HCT116 (cell line): ENCODE measurements at regions not wholly inside any gene's neighbourhood (a gene's known extent, or its start where the extent isn't known, plus 50 kb on each side); places are given as distances from the start of the nearest gene placed in this dataset.

Source experiments
- ATAC-seq: fragments of 200-7000 bp; cut with Tn5 transposase; 2 replicates; pipeline ENCODE4 v1.9.1; 2020; ENCODE audit warnings: mild to moderate bottlenecking, moderate library complexity
- BruUV-seq: library from RNA; stranded (reverse); fragments of 400-500 nt; replicated peaks from 2 replicates; lab custom pipeline; 2021; lab: Mats Ljungman, UMichigan
- CTCF ChIA-PET: fragments of 300-600 bp; sonication (Branson Sonifier 250); formaldehyde crosslinking; loops from one replicate; lab custom pipeline; 2021; ENCODE audit warnings: antibody characterized with exemption; lab: Charles Lee
- POLR2A ChIA-PET: fragments of 300-600, 350-600 bp; sonication (Branson Sonifier 250); formaldehyde crosslinking; loops from one replicate; lab custom pipeline; 2021; ENCODE audit warnings: antibody characterized with exemption; lab: Charles Lee
- RAD21 ChIA-PET, 2 experiments: fragments of 300-600 bp; sonication (Branson Sonifier 250); formaldehyde crosslinking; loops; one replicate each; lab custom pipeline; 2023; ENCODE audit warnings: low total read pairs in 2 of 2; ENCODE audit not compliant: uncharacterized antibody in 2 of 2, unreplicated experiment in 2 of 2, low non-redundant PET in 1 of 2; lab: Charles Lee
- DNase-seq: peaks from one replicate; pipeline ENCODE4 v3.0.0-alpha.2; 2010; ENCODE audit warnings: low read depth, low spot score
- H2AFZ ChIP-seq: fragments of 200-600 bp; shearing (Covaris generic), sonication (generic); 2 replicates; pipeline ENCODE4 v1.6.1; 2017; ENCODE audit warnings: low read depth, mixed run types, mixed read lengths, antibody characterized with exemption, low read length; ENCODE audit not compliant: poor library complexity, severe bottlenecking
- H3K27ac ChIP-seq: 2 replicates; pipeline ENCODE4 v1.5.1; 2012; ENCODE audit warnings: low read depth, low read length
- H3K27me3 ChIP-seq: fragments of 200-600 bp; sonication (generic); 2 replicates; pipeline ENCODE4 v1.6.1; 2016; ENCODE audit warnings: mixed run types, low read length, mixed read lengths; ENCODE audit not compliant: insufficient read depth
- H3K36me3 ChIP-seq, 2 experiments: fragments of 200-500 bp in 1 of 2; fragments of 200-600 bp in 1 of 2; sonication (Bioruptor generic) in 1 of 2; sonication (generic) in 1 of 2; 2 replicates each; pipeline versions ENCODE4 v1.5.1 to v1.6.1; 2014 to 2016; ENCODE audit warnings: low read length in 2 of 2, inconsistent platforms in 1 of 2, mixed read lengths in 1 of 2, mixed run types in 1 of 2; ENCODE audit not compliant: insufficient read depth in 2 of 2, control insufficient read depth in 1 of 2
- H3K4me1 ChIP-seq, 2 experiments: fragments of 200-600 bp in 1 of 2; sonication (generic) in 1 of 2; 2 replicates each; pipeline versions ENCODE4 v1.5.1 to v1.6.1; 2012 to 2017; ENCODE audit warnings: low read length in 2 of 2, inconsistent platforms in 1 of 2, mild to moderate bottlenecking in 1 of 2, mixed read lengths in 1 of 2, mixed run types in 1 of 2, moderate library complexity in 1 of 2; ENCODE audit not compliant: insufficient read depth in 2 of 2, control insufficient read depth in 1 of 2
- H3K4me2 ChIP-seq: fragments of 200-600 bp; sonication (generic); 2 replicates; pipeline ENCODE4 v1.6.1; 2017; ENCODE audit warnings: mixed run types, low read length, mixed read lengths
- H3K4me3 ChIP-seq, 2 experiments: fragments of 200-600 bp in 1 of 2; sonication (generic) in 1 of 2; replicated peaks in 1 of 2; 2 replicates each; pipeline ENCODE4 v1.5.1; 2011 to 2016; ENCODE audit warnings: low read length in 2 of 2, control low read depth in 1 of 2, low read depth in 1 of 2, mild to moderate bottlenecking in 1 of 2, mixed read lengths in 1 of 2, mixed run types in 1 of 2
- H3K79me2 ChIP-seq: fragments of 200-600 bp; sonication (generic); 2 replicates; pipeline ENCODE4 v1.6.1; 2017; ENCODE audit warnings: mild to moderate bottlenecking, mixed run types, low read length, moderate library complexity, mixed read lengths; ENCODE audit not compliant: insufficient read depth
- H3K9ac ChIP-seq: fragments of 200-600 bp; sonication (generic); 2 replicates; pipeline ENCODE4 v1.6.1; 2016; ENCODE audit warnings: low read length, mixed read lengths
- H3K9me2 ChIP-seq: fragments of 200-600 bp; sonication (generic), shearing (Covaris generic); 2 replicates; pipeline ENCODE4 v1.6.1; 2017; ENCODE audit warnings: mixed run types, mild to moderate bottlenecking, moderate library complexity; ENCODE audit not compliant: insufficient read depth
- H3K9me3 ChIP-seq, 2 experiments: fragments of 200-500 bp in 1 of 2; fragments of 200-600 bp in 1 of 2; sonication (Bioruptor generic) in 1 of 2; sonication (generic) in 1 of 2; 2 replicates each; pipeline ENCODE4 v1.6.1; 2014 to 2017; ENCODE audit warnings: low read length in 2 of 2, mixed read lengths in 2 of 2, inconsistent platforms in 1 of 2, low read depth in 1 of 2, mild to moderate bottlenecking in 1 of 2, mixed run types in 1 of 2, moderate library complexity in 1 of 2; ENCODE audit not compliant: control insufficient read depth in 1 of 2, insufficient read depth in 1 of 2
- H4K20me1 ChIP-seq: fragments of 200-600 bp; sonication (generic), shearing (Covaris generic); 2 replicates; pipeline ENCODE4 v1.6.1; 2017; ENCODE audit warnings: mixed run types, mild to moderate bottlenecking, moderate library complexity; ENCODE audit not compliant: insufficient read depth
- CBX3 ChIP-seq: IDR thresholded peaks from 2 replicates; pipeline ENCODE4 v1.6.1; 2012; ENCODE audit warnings: low read depth
- EGR1 ChIP-seq: IDR thresholded peaks from 2 replicates; pipeline ENCODE4 v1.6.1; 2012; ENCODE audit warnings: low read depth
- MAX ChIP-seq: IDR thresholded peaks from 2 replicates; pipeline ENCODE4 v1.6.1; 2012
- POLR2A ChIP-seq: IDR thresholded peaks from 2 replicates; pipeline ENCODE4 v1.7.0; 2011; ENCODE audit warnings: borderline replicate concordance; ENCODE audit not compliant: insufficient read depth, insufficient read length; ENCODE audit errors: extremely low read depth
- POLR2AphosphoS5 ChIP-seq: IDR thresholded peaks from 2 replicates; pipeline ENCODE4 v1.6.1; 2011; ENCODE audit warnings: mild to moderate bottlenecking, low read depth, low read length, moderate library complexity
- REST ChIP-seq: IDR thresholded peaks from 2 replicates; pipeline ENCODE4 v1.6.1; 2012; ENCODE audit warnings: low read depth
- SIN3A ChIP-seq: IDR thresholded peaks from 2 replicates; pipeline ENCODE4 v1.6.1; 2012; ENCODE audit warnings: low read depth
- YY1 ChIP-seq: IDR thresholded peaks from 2 replicates; pipeline ENCODE4 v1.6.1; 2011; ENCODE audit warnings: low read length, low read depth, moderate library complexity, mild to moderate bottlenecking; ENCODE audit not compliant: insufficient replicate concordance; ENCODE audit errors: extremely low read depth
- intact Hi-C: fragments of 100-400 bp; cut with micrococcal nuclease; formaldehyde crosslinking; loops from 2 replicates; pipeline ENCODE4 v1.10.0; 2022

GRCh38 chr3:80439490-80439889 lies 671.7 kb upstream of the ROBO1 start:
- H3K79me2 ChIP-seq, result no peaks in the 10 kb centered on the region
- H3K27me3 ChIP-seq, result no peaks in the 10 kb centered on the region
- ChIA-PET RAD21 (no interaction called here), POLR2A (no interaction called here), CTCF (no interaction called here)
- ATAC-seq (no peak), DNase-seq (no peak)
- H3K9ac ChIP-seq, result no peak overlapping the region
- no peaks in the 10 kb centered on the region for H3K9me2 ChIP-seq
- H3K9me3 ChIP-seq, result peaks cover 0 to 12% of the 10 kb centered on the region in 2 experiments; a peak in 2 of 4 replicates
- no peak overlapping the region for H3K4me2 ChIP-seq
- intact Hi-C loops, result no loop called here
- H3K36me3 ChIP-seq, result no peaks in the 10 kb centered on the region
- no peak overlapping the region for H3K27ac ChIP-seq
- no peak overlapping the region for H3K4me3 ChIP-seq
- TF ChIP-seq CBX3 (no peak), SIN3A (no peak), EGR1 (no peak), POLR2AphosphoS5 (no peak), YY1 (no peak), MAX (no peak), REST (no peak), POLR2A (no peak)
- no peak overlapping the region for H2AFZ ChIP-seq
- no peaks in the 10 kb centered on the region for H3K4me1 ChIP-seq
- BruUV-seq, result no TSS peak
- H4K20me1 ChIP-seq, result no peaks in the 10 kb centered on the region; the same call in 1 of the 2 replicates
